ENCODE measurements at regions not wholly inside any gene's neighbourhood (a gene's known extent, or its start where the extent isn't known, plus 50 kb on each side); places are given as distances from the start of the nearest gene placed in this dataset.

- no peaks in the 10 kb centered on the region for H3K4me1 ChIP-seq (ENCODE audit: insufficient read depth, low read length, poor library complexity, severe bottlenecking)
- H3K27me3 ChIP-seq (replicated peaks; ENCODE audit: insufficient read depth, low read depth, low read length, poor library complexity) = no peaks in the 10 kb centered on the region
- CTCF ChIA-PET = no interaction called here
- peaks cover 5% of the 10 kb centered on the region for H3K9me3 ChIP-seq (ENCODE audit: low read depth, low read length, poor library complexity, severe bottlenecking)
- peak; percentile 12 for DNase-seq (ENCODE audit: low spot score)
- H3K36me3 ChIP-seq (ENCODE audit: insufficient read depth, low read length, poor library complexity, severe bottlenecking) = no peaks in the 10 kb centered on the region
- intact Hi-C loops (cut with micrococcal nuclease; ENCODE audit: unreplicated experiment) = no loop called here
- POLR2A ChIA-PET (ENCODE audit: low non-redundant PET) = no interaction called here
- TF ChIP-seq CTCF (conservative IDR thresholded peaks at IDR 0.05; ENCODE audit: low read depth, low read length) (no peak), EZH2 (IDR thresholded peaks at IDR 0.05; ENCODE audit: borderline replicate concordance, low read depth, low read length, poor library complexity, severe bottlenecking) (no peak)
- no peak overlapping the region for H3K4me3 ChIP-seq (ENCODE audit: low read depth, low read length, poor library complexity, severe bottlenecking)
- no TSS peak for BruUV-seq (replicated peaks)
- no peak overlapping the region for H3K27ac ChIP-seq (ENCODE audit: low read depth, low read length, poor library complexity, severe bottlenecking)
Observed at GRCh38 chr6:168385037-168385759, 55.8 kb upstream of the SMOC2 start.

GRCh38 chr6:168385858-168386735, 54.9 kb upstream of the SMOC2 start:
- ChIA-PET POLR2A (ENCODE audit: low non-redundant PET) (no interaction called here), CTCF (no interaction called here)
- Histone ChIP-seq H3K9me3 (ENCODE audit: low read depth, low read length, poor library complexity, severe bottlenecking) (no peaks in the 10 kb centered on the region), H3K4me3 (ENCODE audit: low read depth, low read length, poor library complexity, severe bottlenecking) (no peak overlapping the region), H3K36me3 (ENCODE audit: insufficient read depth, low read length, poor library complexity, severe bottlenecking) (no peaks in the 10 kb centered on the region), H3K27ac (ENCODE audit: low read depth, low read length, poor library complexity, severe bottlenecking) (no peak overlapping the region), H3K4me1 (ENCODE audit: insufficient read depth, low read length, poor library complexity, severe bottlenecking) (no peaks in the 10 kb centered on the region), H3K27me3 (replicated peaks; ENCODE audit: insufficient read depth, low read depth, low read length, poor library complexity) (no peaks in the 10 kb centered on the region)
- no peak for DNase-seq (ENCODE audit: low spot score)
- TF ChIP-seq EZH2 (IDR thresholded peaks at IDR 0.05; ENCODE audit: borderline replicate concordance, low read depth, low read length, poor library complexity, severe bottlenecking) (no peak), CTCF (conservative IDR thresholded peaks at IDR 0.05; ENCODE audit: low read depth, low read length) (no peak)
- intact Hi-C loops (cut with micrococcal nuclease; ENCODE audit: unreplicated experiment) = no loop called here
- BruUV-seq (replicated peaks) = no TSS peak

GRCh38 chr6:168386973-168387372, 54.0 kb upstream of the SMOC2 start:
- Histone ChIP-seq H3K36me3 (ENCODE audit: insufficient read depth, low read length, poor library complexity, severe bottlenecking) (no peaks in the 10 kb centered on the region), H3K27me3 (replicated peaks; ENCODE audit: insufficient read depth, low read depth, low read length, poor library complexity) (no peaks in the 10 kb centered on the region), H3K27ac (ENCODE audit: low read depth, low read length, poor library complexity, severe bottlenecking) (no peak overlapping the region), H3K4me1 (ENCODE audit: insufficient read depth, low read length, poor library complexity, severe bottlenecking) (no peaks in the 10 kb centered on the region), H3K4me3 (ENCODE audit: low read depth, low read length, poor library complexity, severe bottlenecking) (no peak overlapping the region), H3K9me3 (ENCODE audit: low read depth, low read length, poor library complexity, severe bottlenecking) (no peaks in the 10 kb centered on the region)
- intact Hi-C loops (cut with micrococcal nuclease; ENCODE audit: unreplicated experiment) = no loop called here
- ChIA-PET POLR2A (ENCODE audit: low non-redundant PET) (no interaction called here), CTCF (no interaction called here)
- no peak for DNase-seq (ENCODE audit: low spot score)
- BruUV-seq (replicated peaks) = no TSS peak
- TF ChIP-seq EZH2 (IDR thresholded peaks at IDR 0.05; ENCODE audit: borderline replicate concordance, low read depth, low read length, poor library complexity, severe bottlenecking) = no peak
- TF ChIP-seq CTCF (conservative IDR thresholded peaks at IDR 0.05; ENCODE audit: low read depth, low read length) = no peak

Data from A673 (cell line).